K562 (cell line): ENCODE measurements at regions not wholly inside any gene's neighbourhood (a gene's known extent, or its start where the extent isn't known, plus 50 kb on each side); places are given as distances from the start of the nearest gene placed in this dataset.

Experiments
- ASH1L ChIP-seq: fragments of 450-650 bp; IDR thresholded peaks from 2 replicates; pipeline ENCODE4 v1.6.1; 2018; ENCODE audit warnings: borderline replicate concordance, mild to moderate bottlenecking, low read depth; ENCODE audit not compliant: partially characterized antibody
- CHD2 ChIP-seq: IDR thresholded peaks from 2 replicates; pipeline ENCODE4 v1.6.1; 2011; ENCODE audit warnings: low read depth, low read length
- KLF13 ChIP-seq: fragments of 450-650 bp; IDR thresholded peaks from 2 replicates; pipeline ENCODE4 v1.6.1; 2016; ENCODE audit warnings: missing genetic modification characterization, low read depth, mild to moderate bottlenecking, missing compliant biosample characterization, moderate library complexity, borderline replicate concordance
- POLR2AphosphoS5 ChIP-seq: IDR thresholded peaks from 2 replicates; pipeline ENCODE4 v1.6.1; 2011; ENCODE audit warnings: mild to moderate bottlenecking, low read depth, low read length, moderate library complexity; ENCODE audit not compliant: control insufficient read depth, insufficient read depth
- TF ChIP-seq, protein P1 (sequence below), 2 experiments: fragments of 450-650 bp in 1 of 2; sonication (generic) in 1 of 2; formaldehyde crosslinking; conservative IDR thresholded peaks; 2 replicates each; pipeline versions ENCODE4 v1.4.0 to v1.8.1; 2020 to 2022; ENCODE audit warnings: mild to moderate bottlenecking in 1 of 2, missing genetic modification reagents in 1 of 2
- TF ChIP-seq, protein P2 (sequence below), 3 experiments: IDR thresholded peaks in 2 of 3; conservative IDR thresholded peaks in 1 of 3; 2 replicates each; pipeline ENCODE4 v1.5.1; 2011 to 2012; ENCODE audit warnings: low read length in 3 of 3, mild to moderate bottlenecking in 3 of 3, control low read depth in 2 of 3, improper control_type of control experiment in 1 of 3, inconsistent platforms in 1 of 3, low read depth in 1 of 3, mixed read lengths in 1 of 3, moderate library complexity in 1 of 3; ENCODE audit not compliant: insufficient read depth in 2 of 3
- TF ChIP-seq, protein P3 (sequence below): sonication (generic); formaldehyde crosslinking; IDR thresholded peaks from 2 replicates; pipeline ENCODE4 v1.8.0; 2022; ENCODE audit warnings: mild to moderate bottlenecking, low read depth, missing genetic modification reagents

DNA sequence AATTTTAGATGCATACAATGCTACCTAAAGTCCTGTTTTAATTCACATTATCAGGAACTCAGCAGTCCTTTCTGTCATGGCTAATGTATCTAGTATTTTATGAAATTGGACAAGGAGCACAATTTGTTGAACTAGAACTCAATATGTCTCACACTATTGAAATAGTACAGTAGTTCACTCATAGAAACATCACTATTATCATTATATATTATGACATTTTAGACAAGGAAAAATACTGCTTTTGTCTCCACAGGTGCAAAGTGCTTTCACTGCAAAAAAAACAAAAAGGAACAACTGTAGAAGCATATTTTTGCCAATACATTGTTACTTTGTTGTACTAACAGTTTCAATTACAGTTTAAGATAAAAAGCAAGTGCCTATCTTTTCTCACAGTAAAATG is 419.2 kb upstream of the CDH19 start:
- TF ChIP-seq, protein P1, sequence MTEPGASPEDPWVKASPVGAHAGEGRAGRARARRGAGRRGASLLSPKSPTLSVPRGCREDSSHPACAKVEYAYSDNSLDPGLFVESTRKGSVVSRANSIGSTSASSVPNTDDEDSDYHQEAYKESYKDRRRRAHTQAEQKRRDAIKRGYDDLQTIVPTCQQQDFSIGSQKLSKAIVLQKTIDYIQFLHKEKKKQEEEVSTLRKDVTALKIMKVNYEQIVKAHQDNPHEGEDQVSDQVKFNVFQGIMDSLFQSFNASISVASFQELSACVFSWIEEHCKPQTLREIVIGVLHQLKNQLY (CRISPR knock-in tag; conservative IDR thresholded peaks at IDR 0.05): no peak
- TF ChIP-seq KLF13 (tag) (no peak), CHD2 (no peak), ASH1L (no peak), POLR2AphosphoS5 (no peak)
- TF ChIP-seq, protein P2, sequence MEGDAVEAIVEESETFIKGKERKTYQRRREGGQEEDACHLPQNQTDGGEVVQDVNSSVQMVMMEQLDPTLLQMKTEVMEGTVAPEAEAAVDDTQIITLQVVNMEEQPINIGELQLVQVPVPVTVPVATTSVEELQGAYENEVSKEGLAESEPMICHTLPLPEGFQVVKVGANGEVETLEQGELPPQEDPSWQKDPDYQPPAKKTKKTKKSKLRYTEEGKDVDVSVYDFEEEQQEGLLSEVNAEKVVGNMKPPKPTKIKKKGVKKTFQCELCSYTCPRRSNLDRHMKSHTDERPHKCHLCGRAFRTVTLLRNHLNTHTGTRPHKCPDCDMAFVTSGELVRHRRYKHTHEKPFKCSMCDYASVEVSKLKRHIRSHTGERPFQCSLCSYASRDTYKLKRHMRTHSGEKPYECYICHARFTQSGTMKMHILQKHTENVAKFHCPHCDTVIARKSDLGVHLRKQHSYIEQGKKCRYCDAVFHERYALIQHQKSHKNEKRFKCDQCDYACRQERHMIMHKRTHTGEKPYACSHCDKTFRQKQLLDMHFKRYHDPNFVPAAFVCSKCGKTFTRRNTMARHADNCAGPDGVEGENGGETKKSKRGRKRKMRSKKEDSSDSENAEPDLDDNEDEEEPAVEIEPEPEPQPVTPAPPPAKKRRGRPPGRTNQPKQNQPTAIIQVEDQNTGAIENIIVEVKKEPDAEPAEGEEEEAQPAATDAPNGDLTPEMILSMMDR (IDR thresholded peaks at IDR 0.05 in 2 of 3, conservative IDR thresholded peaks at IDR 0.05 in 1 of 3; ENCODE audit: insufficient read depth in 2 of 3, low read depth in 1 of 3, low read length in 3 of 3): no peak
- TF ChIP-seq, protein P3, sequence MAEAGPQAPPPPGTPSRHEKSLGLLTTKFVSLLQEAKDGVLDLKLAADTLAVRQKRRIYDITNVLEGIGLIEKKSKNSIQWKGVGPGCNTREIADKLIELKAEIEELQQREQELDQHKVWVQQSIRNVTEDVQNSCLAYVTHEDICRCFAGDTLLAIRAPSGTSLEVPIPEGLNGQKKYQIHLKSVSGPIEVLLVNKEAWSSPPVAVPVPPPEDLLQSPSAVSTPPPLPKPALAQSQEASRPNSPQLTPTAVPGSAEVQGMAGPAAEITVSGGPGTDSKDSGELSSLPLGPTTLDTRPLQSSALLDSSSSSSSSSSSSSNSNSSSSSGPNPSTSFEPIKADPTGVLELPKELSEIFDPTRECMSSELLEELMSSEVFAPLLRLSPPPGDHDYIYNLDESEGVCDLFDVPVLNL (CRISPR knock-in tag): no peak
